Coronary artery (tissue), 2 donors: ENCODE measurements at regions not wholly inside any gene's neighbourhood (a gene's known extent, or its start where the extent isn't known, plus 50 kb on each side); places are given as distances from the start of the nearest gene placed in this dataset.

ENCODE experiments used
- DNase-seq: peaks from one replicate; pipeline ENCODE4 v3.0.0-alpha.2; 2017; ENCODE audit warnings: low spot score
- H3K27ac ChIP-seq, 2 donors: fragments of 200-600 bp; sonication (generic); one replicate each; pipeline ENCODE4 v1.5.1; 2016 to 2019
- H3K4me3 ChIP-seq: fragments of 200-600 bp; sonication (generic); 2 replicates; pipeline ENCODE4 v1.5.1; 2016; ENCODE audit warnings: mild to moderate bottlenecking, moderate library complexity
- CTCF ChIP-seq: fragments of 200-600 bp; sonication (generic); IDR thresholded peaks from one replicate; pipeline ENCODE4 v1.5.1; 2019; ENCODE audit warnings: antibody characterized with exemption

DNA sequence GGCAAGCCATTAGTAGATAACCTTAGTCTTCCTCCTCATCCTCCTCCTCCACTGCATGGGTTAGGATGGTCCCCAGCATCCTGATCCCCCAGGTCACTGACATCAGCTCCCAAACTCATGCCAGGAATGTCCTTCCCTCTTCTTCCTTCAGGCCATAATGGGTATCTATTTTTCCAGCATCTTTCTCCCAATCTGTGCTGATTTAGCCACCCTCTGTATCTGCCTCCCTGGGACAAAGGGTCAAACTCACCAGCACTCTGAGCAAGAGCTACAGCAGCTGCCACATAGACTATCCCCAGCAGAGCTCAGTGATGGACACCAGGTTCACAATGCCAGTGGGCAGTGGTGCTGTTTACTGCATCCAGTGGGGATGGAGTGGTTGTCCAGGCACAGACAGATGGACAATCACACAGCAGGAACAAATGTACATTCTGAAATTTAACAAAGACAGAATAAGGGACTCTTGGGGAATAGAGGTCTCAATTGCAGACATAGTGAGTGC lies 115.2 kb upstream of the TOP3B start:
- no peak for TF ChIP-seq CTCF
- DNase-seq, result no peak
- H3K27ac ChIP-seq, result no peak overlapping the region
- no peak overlapping the region for H3K4me3 ChIP-seq

- TF ChIP-seq CTCF, result no peak
- no peak for DNase-seq
- no peak overlapping the region for H3K27ac ChIP-seq
- H3K4me3 ChIP-seq, result no peak overlapping the region
Observed at GRCh38 chr22:22094921-22095320, 112.3 kb upstream of the TOP3B start.

DNA sequence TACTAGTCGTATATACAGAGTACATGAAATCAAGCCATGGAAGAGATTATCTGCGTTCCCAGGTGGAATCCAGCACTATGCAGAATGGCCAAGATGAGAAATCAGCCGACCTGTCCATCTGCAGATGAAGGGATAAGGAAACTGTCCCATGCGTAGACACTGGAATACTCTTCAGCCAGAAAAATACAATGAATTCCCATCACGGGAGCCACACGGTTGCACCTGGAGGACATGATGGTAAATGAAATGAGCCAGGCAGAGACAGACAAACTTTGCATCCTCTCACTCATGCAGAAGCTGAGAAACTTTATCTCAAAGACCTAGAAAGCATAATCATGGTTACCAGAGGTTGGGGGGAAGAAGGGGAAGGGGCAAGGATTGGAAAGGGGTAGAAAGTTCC lies 111.9 kb upstream of the TOP3B start:
- DNase-seq, result no peak
- Histone ChIP-seq H3K4me3 (no peak overlapping the region), H3K27ac (no peak overlapping the region)
- no peak for TF ChIP-seq CTCF

DNA sequence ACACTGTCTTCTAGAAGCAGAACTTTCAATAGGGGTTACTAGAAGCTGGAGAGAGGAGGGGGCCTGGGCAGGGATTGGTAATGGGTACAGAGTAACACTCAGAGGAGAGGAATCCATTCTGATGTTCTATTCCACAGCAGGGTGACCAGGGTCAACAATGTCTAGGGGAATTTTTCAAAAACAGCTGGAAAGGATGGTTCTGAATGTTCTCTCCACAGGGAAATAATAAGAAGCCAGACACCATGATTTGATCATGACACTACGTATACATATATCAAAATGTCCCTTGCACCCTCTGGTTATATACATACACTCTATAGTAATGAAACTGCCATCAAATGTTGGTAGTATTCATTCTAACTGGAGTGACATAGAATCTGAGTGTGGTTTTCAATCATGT lies 111.2 kb upstream of the TOP3B start:
- no peak for TF ChIP-seq CTCF
- Histone ChIP-seq H3K4me3 (no peak overlapping the region), H3K27ac (no peak overlapping the region)
- no peak for DNase-seq

DNA sequence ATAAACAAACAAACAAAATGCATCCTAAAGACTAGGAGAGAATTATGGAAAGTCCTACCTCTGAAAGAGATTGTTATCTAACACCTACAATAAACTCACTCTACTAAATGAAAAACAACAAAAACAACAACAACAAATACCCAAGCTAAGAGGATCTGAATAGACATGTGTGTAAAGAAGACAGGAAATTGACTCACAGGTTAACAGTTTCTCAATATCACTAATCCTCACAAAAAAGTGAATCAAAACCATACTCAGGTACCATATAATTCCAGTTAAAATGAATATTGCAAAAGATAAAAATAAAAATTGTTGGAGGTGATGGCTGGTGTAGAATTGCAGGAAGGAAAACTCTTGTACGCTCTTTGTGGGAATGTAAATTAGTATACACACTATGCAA lies 110.4 kb upstream of the TOP3B start:
- no peak for DNase-seq
- Histone ChIP-seq H3K4me3 (no peak overlapping the region), H3K27ac (no peak overlapping the region)
- TF ChIP-seq CTCF, result no peak

DNA sequence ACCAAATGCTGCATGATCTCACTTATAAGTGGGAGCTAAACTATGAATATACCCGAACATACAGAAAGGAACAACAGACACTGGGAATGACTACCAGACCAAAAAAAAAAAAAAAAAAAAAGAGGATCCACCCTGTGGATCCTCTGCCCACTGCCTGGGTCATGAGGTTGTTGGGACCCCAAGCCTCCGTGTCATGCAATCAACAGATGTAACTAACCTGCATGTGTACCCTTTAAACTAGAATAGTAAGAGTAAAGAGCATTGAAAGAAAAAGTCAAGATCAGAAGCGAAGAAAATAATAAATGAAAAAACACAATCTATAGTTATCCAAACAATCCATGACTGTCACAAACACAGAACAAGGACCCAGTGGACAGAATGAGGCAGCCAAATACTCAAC lies 109.5 kb upstream of the TOP3B start:
- Histone ChIP-seq H3K4me3 (no peak overlapping the region), H3K27ac (no peak overlapping the region)
- DNase-seq, result no peak
- no peak for TF ChIP-seq CTCF

DNA sequence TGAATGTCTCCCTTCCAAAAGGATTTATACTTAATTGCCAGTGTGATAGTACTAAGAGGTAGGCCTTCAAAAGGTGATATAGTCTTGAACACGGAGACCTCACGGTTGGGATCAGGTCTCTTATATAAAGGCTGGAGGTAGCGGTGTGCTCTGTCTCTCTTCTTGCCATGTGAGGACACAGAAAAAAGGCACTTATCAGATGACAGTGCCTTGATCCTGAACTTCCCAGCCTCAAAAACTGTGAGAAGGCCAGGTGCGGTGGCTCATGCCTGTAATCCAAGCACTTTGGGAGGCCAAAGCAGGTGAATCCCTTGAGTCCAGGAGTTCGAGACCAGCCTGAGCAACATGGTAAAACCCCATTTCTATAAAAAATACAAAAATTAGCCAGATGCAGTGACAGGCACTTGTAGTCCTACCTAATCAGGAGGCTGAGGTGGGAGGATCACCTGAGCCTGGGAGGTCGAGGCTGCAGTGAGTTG lies 108.9 kb upstream of the TOP3B start:
- no peak for DNase-seq
- H3K4me3 ChIP-seq, result no peak overlapping the region
- no peak for TF ChIP-seq CTCF

More for the DNA sequence above, 108.9 kb upstream of the TOP3B start:
- no peak overlapping the region for H3K27ac ChIP-seq
